Activated CD4-positive, alpha-beta memory T cell treated with anti-CD3 and anti-CD28 coated beads, Interleukin-2, amount 10 ng/mL, durations not matched to agents 7 days and 5 days (primary cell): ENCODE measurements at regions not wholly inside any gene's neighbourhood (a gene's known extent, or its start where the extent isn't known, plus 50 kb on each side); places are given as distances from the start of the nearest gene placed in this dataset.

Experiments
- CTCF ChIA-PET: fragments of 350-600 bp; sonication (Branson Sonifier 250); formaldehyde crosslinking; loops from one replicate; lab custom pipeline; 2021; ENCODE audit warnings: antibody characterized with exemption, inconsistent platforms; lab: Charles Lee
- POLR2A ChIA-PET: fragments of 350-600 bp; sonication (Branson Sonifier 250); formaldehyde crosslinking; loops from one replicate; lab custom pipeline; 2021; ENCODE audit warnings: antibody characterized with exemption; lab: Charles Lee
- DNase-seq: peaks from one replicate; pipeline ENCODE4 v3.0.0-alpha.2; 2020
- H3K27ac Mint-ChIP-seq: one replicate; pipeline ENCODE4 v1.8.0; 2021; ENCODE audit warnings: mild to moderate bottlenecking, mixed read lengths
- H3K27me3 Mint-ChIP-seq: one replicate; pipeline ENCODE4 v1.8.0; 2021; ENCODE audit warnings: mixed read lengths
- H3K36me3 Mint-ChIP-seq: one replicate; pipeline ENCODE4 v1.8.0; 2021; ENCODE audit warnings: low read depth, mixed read lengths
- H3K4me1 Mint-ChIP-seq: one replicate; pipeline ENCODE4 v1.8.0; 2021; ENCODE audit warnings: mixed read lengths
- H3K4me3 Mint-ChIP-seq: one replicate; pipeline ENCODE4 v1.8.0; 2021; ENCODE audit warnings: mild to moderate bottlenecking, mixed read lengths
- H3K9me3 Mint-ChIP-seq: one replicate; pipeline ENCODE4 v1.8.0; 2021; ENCODE audit warnings: mixed read lengths

DNA sequence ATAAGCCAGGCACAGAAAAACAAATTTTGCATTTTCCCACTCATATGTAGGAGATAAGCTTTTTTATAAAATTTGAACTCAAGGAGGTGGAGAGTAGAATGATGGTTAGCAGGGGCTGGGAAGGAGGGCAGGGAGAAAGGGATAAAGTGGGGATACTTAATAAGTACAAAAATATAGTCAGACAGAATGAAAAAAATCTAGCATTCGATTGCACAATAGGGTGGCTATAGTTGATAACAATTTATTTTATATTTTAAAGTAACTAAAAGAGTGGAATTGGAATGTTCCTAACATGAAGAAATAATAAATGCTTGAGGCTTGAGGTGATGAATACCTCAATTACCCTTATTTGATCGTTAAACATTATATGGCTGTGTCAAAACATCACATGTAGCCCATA, 415.7 kb upstream of the STEAP1 start:
- no peak overlapping the region for H3K27ac Mint-ChIP-seq
- DNase-seq: no peak
- H3K27me3 Mint-ChIP-seq: no peaks in the 10 kb centered on the region
- no peaks in the 10 kb centered on the region for H3K36me3 Mint-ChIP-seq
- H3K9me3 Mint-ChIP-seq: peaks cover 7% of the 10 kb centered on the region
- CTCF ChIA-PET: no interaction called here
- H3K4me3 Mint-ChIP-seq: no peak overlapping the region
- no peaks in the 10 kb centered on the region for H3K4me1 Mint-ChIP-seq
- POLR2A ChIA-PET: no interaction called here

DNA sequence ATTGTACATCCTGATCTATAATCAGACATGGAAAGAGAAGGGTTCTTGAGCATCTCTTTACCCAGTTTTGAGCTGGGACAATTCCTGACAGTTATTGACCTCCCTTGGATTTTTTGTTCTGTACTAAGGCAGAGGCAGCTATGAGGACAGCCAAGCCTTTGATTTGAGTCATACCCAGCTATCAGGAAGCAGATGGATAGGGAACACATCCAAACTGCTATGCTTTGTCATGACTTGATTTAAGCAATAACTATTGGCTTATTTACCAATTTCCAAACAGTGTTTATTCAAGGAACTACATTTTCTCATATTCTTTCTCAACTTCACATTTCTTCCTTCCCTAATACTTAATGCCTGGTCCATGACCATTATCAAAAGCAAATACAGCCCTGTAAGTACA, 396.4 kb upstream of the STEAP1 start:
- H3K4me3 Mint-ChIP-seq: no peak overlapping the region
- POLR2A ChIA-PET: no interaction called here
- no peaks in the 10 kb centered on the region for H3K36me3 Mint-ChIP-seq
- H3K27me3 Mint-ChIP-seq: no peaks in the 10 kb centered on the region
- no peak overlapping the region for H3K27ac Mint-ChIP-seq
- no peaks in the 10 kb centered on the region for H3K4me1 Mint-ChIP-seq
- no peaks in the 10 kb centered on the region for H3K9me3 Mint-ChIP-seq
- DNase-seq: no peak
- CTCF ChIA-PET: no interaction called here

DNA sequence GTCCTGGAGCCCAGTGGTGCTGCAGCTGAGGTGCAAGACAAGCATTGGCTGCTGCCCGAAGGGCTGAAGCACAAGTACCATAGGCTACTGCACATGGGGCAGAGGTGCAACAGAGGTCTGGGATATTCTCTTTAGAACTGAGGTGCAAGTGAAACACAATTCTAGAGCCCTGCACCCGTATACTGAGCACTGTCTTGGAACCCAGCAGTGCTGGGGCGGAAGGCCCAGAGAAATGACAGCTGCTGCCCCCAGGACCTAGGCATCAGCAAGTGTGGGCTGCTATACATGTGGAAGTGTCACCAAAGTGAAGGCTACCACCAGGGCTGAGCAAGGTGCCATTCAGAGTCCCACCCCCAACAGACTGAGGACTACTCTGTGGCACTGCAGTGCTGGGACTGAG, 393.6 kb upstream of the STEAP1 start:
- Mint-ChIP-seq H3K36me3 (no peaks in the 10 kb centered on the region), H3K4me1 (no peaks in the 10 kb centered on the region), H3K27me3 (no peaks in the 10 kb centered on the region), H3K27ac (no peak overlapping the region), H3K9me3 (no peaks in the 10 kb centered on the region), H3K4me3 (no peak overlapping the region)
- ChIA-PET POLR2A (no interaction called here), CTCF (no interaction called here)
- DNase-seq: no peak

DNA sequence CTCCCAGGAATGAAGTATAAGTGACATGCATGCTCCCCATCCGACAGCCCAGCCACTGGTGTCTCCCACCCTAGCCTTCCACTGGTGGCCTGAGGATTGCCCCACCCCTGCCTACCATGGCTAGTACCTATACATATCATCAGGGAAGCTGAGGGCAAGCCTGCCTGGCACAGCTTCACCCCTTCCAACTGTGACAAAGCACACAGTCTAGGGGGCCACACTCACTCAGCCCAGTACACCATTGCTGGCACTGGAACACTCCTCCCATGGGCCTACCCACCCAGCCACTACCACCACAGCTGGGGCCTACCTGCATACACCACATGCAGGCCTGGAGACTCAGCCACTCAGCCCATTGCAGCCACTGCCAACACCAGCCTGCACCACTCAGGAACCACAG, 393.1 kb upstream of the STEAP1 start:
- Mint-ChIP-seq H3K9me3 (no peaks in the 10 kb centered on the region), H3K27ac (no peak overlapping the region), H3K4me3 (no peak overlapping the region), H3K36me3 (no peaks in the 10 kb centered on the region), H3K4me1 (no peaks in the 10 kb centered on the region), H3K27me3 (no peaks in the 10 kb centered on the region)
- ChIA-PET POLR2A (no interaction called here), CTCF (no interaction called here)
- no peak for DNase-seq

DNA sequence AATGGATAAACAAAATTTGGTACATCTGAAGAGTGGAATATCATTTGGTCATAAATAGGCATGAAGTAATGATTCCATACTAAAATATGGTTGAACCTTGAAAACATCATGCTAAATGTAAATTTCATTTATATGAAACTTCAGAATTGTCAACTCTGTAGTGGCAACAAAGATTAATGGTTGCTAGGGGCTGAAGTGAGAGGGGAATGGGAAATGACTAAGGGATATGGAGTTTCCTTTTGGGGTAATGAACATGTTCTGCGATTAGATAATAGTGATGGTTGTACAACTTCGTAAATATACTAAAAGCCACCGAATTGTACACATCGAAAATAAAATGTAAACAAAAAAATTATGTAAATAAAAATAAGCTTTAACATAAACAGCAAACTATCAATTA, 384.1 kb upstream of the STEAP1 start:
- ChIA-PET CTCF (no interaction called here), POLR2A (no interaction called here)
- H3K4me1 Mint-ChIP-seq: no peaks in the 10 kb centered on the region
- no peak for DNase-seq
- no peak overlapping the region for H3K27ac Mint-ChIP-seq
- H3K4me3 Mint-ChIP-seq: no peak overlapping the region
- H3K27me3 Mint-ChIP-seq: no peaks in the 10 kb centered on the region
- H3K36me3 Mint-ChIP-seq: no peaks in the 10 kb centered on the region
- H3K9me3 Mint-ChIP-seq: peaks cover 2% of the 10 kb centered on the region

DNA sequence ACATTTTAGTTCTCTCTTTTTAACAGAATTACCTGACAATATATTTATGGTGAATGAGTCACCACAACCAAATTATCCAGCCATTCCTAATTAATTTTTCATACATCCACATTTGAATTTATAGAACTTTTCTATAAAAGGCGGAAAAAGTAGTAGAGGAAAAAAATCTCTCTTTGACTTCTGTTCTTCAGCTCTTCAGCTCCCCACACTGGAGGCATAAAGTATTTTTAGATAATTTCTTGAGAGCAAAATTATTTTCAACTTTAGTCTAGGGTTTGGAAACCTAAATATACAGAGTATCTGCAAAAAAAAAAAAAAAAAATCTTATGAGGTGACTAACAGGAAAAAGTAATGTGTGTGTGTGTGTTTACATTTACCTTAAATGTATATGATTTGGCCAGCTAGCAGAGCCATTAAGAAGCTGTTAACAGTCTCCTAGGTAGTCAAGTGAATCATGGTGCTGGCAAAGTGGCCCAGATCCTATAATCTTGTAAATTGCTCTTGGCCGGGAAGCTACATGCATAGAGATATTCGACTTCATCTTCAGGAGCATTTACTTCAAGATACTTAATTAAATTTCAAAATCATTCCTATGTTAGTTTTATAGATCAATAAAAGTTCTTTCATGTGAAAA, 383.1 kb upstream of the STEAP1 start:
- no peaks in the 10 kb centered on the region for H3K4me1 Mint-ChIP-seq
- POLR2A ChIA-PET: no interaction called here
- no peaks in the 10 kb centered on the region for H3K36me3 Mint-ChIP-seq
- no peak overlapping the region for H3K4me3 Mint-ChIP-seq
- H3K27ac Mint-ChIP-seq: no peak overlapping the region
- no peaks in the 10 kb centered on the region for H3K27me3 Mint-ChIP-seq
- H3K9me3 Mint-ChIP-seq: peaks cover 2% of the 10 kb centered on the region
- CTCF ChIA-PET: interaction anchor here (0.7 kb wide), 1 partner anchor 656 kb away, joined by 3 read pairs; no protein-coding TSS in a partner anchor
- DNase-seq: no peak

DNA sequence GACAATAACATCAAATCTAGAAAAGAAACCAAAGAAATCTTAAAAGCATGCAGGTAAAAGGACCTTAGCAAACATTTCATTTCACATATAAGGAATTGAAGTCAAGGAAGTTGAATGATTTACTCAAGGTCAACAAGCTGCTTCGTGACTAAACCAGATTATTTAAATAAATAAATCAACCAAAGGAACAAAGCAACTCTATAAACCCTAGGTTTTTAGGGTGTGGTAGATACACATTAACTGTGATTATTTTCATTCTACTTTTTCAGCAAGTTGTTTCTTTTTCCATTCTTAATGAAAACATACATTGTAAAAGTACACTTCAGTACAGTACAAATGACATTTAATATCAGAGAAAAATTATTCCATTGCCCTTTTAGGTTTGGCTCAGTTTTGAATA, 382.0 kb upstream of the STEAP1 start:
- H3K27me3 Mint-ChIP-seq: no peaks in the 10 kb centered on the region
- no peak overlapping the region for H3K27ac Mint-ChIP-seq
- no peaks in the 10 kb centered on the region for H3K36me3 Mint-ChIP-seq
- peaks cover 2% of the 10 kb centered on the region for H3K9me3 Mint-ChIP-seq
- ChIA-PET CTCF (no interaction called here), POLR2A (no interaction called here)
- H3K4me3 Mint-ChIP-seq: no peak overlapping the region
- no peaks in the 10 kb centered on the region for H3K4me1 Mint-ChIP-seq
- no peak for DNase-seq

DNA sequence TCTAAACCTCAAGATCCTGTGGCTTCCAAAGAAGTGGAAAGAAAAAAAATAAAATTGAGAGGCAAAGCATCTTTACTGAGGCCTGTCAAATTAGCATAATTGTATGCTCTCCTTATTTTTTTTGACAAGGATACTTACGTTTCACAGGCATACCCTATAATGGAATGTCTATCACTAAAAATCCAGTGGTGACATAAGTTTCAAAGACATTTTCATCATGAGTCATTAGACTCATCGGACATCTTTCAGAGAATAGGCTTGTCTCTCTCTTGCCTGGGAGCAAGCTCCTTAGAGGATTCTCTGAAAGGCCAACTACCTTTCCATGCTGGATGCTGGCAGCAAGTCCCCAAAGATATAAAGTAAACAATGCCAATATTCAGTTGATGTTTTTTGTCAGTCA, 380.7 kb upstream of the STEAP1 start:
- DNase-seq: no peak
- H3K4me3 Mint-ChIP-seq: no peak overlapping the region
- ChIA-PET POLR2A (no interaction called here), CTCF (no interaction called here)
- no peak overlapping the region for H3K27ac Mint-ChIP-seq
- H3K4me1 Mint-ChIP-seq: no peaks in the 10 kb centered on the region
- no peaks in the 10 kb centered on the region for H3K27me3 Mint-ChIP-seq
- H3K9me3 Mint-ChIP-seq: no peaks in the 10 kb centered on the region
- no peaks in the 10 kb centered on the region for H3K36me3 Mint-ChIP-seq

DNA sequence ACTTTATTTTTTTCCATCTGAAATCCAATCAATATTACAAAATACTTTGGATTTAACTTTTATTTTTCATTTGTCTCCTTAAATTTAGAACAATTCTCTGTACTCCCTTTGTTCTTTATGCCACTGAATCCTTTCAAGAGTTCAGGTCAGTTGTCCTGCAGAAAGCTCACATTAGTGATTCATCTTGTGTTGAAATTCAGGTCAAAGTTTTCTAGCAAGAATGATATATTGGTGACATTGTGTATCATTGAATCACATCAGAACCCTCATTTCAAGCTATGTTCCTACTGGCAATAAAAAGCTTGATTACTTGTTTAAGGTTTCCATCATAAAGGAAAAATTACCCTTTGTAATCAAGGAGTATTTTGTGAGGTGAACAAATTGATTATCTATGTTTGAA, 378.8 kb upstream of the STEAP1 start:
- no peak for DNase-seq
- POLR2A ChIA-PET: no interaction called here
- Mint-ChIP-seq H3K27ac (no peak overlapping the region), H3K4me1 (no peaks in the 10 kb centered on the region), H3K9me3 (peaks cover 2% of the 10 kb centered on the region), H3K27me3 (no peaks in the 10 kb centered on the region), H3K36me3 (no peaks in the 10 kb centered on the region), H3K4me3 (no peak overlapping the region)
- CTCF ChIA-PET: no interaction called here

DNA sequence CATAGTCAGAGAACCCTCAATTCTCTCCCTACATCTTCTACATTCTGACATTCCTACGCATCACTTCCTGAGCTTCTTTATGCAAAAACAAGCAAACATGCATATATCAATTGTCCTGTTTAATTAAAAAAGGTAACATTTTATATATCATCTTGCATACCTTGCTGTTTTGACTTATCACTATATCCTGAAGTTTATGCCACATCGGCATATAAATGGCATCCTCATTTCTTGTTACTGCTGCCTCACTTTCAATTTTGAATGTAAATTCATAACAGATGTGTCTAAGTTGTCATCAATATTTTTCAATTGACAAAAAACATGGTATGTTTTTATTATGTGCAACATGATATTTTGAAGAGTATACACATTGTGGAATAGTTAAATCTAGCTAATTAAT, 377.3 kb upstream of the STEAP1 start:
- Mint-ChIP-seq H3K36me3 (no peaks in the 10 kb centered on the region), H3K4me3 (no peak overlapping the region), H3K27ac (no peak overlapping the region), H3K27me3 (no peaks in the 10 kb centered on the region), H3K4me1 (no peaks in the 10 kb centered on the region), H3K9me3 (peaks cover 6% of the 10 kb centered on the region)
- DNase-seq: no peak
- POLR2A ChIA-PET: no interaction called here
- CTCF ChIA-PET: no interaction called here

DNA sequence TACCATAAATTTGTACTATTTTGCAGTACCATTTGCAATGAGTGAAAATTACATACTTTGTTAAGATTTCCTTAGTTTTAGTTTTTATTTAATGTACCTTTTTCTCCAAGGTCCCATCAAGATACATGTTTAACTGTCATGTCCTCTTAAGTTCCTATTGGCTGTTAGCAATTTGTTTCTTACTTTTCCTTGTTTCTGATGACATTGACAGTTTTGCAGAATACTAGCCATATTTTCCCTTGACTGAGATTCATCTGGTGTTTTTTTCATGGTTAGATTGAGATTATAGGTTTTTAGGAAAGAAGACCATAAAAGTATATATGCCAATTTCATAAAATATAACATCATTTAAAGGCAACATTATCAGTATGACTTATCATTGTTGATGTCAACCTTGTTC, 376.8 kb upstream of the STEAP1 start:
- POLR2A ChIA-PET: no interaction called here
- DNase-seq: no peak
- peaks cover 6% of the 10 kb centered on the region for H3K9me3 Mint-ChIP-seq
- no peaks in the 10 kb centered on the region for H3K36me3 Mint-ChIP-seq
- H3K4me1 Mint-ChIP-seq: no peaks in the 10 kb centered on the region
- H3K4me3 Mint-ChIP-seq: no peak overlapping the region
- no peaks in the 10 kb centered on the region for H3K27me3 Mint-ChIP-seq
- no peak overlapping the region for H3K27ac Mint-ChIP-seq
- CTCF ChIA-PET: no interaction called here

DNA sequence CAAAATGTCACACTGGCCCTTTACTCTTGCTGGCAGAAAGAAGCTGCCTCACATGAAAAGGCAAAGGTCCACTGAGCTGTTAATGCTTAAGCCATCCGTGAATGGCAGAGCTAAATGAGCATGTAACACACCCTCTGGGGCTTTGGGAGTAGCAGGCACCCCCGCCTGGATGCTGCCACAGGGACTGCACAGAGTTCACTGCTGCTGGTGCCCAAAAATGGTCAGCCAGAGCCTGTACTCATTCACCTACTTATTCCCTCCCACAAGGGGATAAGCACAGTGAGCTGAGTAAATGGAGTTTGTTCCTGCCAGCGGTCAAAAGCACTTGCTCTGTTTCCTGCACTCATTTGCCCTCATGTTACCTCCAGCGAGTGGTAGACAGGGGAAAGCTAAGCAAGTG, 374.0 kb upstream of the STEAP1 start:
- ChIA-PET CTCF (no interaction called here), POLR2A (no interaction called here)
- Mint-ChIP-seq H3K4me1 (no peaks in the 10 kb centered on the region), H3K9me3 (peaks cover 6% of the 10 kb centered on the region), H3K4me3 (no peak overlapping the region), H3K36me3 (no peaks in the 10 kb centered on the region), H3K27ac (no peak overlapping the region), H3K27me3 (no peaks in the 10 kb centered on the region)
- no peak for DNase-seq

DNA sequence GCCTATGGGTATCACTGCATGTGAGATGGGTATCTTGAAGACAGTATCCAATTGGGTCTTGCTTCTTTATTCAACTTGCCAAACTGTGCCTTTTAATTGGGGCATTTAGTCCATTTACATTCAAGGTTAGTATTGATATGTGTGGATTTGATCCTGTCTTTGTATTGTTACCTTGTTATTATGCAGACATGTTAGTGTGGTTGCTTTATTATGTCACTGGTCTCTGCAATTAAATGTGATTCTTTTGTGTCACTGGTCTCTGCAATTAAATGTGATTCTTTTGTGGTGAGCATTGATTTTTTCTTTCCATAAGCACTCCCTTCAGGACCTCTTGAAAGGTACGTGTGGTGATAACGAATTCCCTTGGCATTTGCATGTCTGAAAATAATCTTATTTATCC, 357.8 kb upstream of the STEAP1 start:
- CTCF ChIA-PET: no interaction called here
- Mint-ChIP-seq H3K4me3 (no peak overlapping the region), H3K36me3 (no peaks in the 10 kb centered on the region), H3K9me3 (peaks cover 2% of the 10 kb centered on the region), H3K27ac (no peak overlapping the region), H3K27me3 (no peaks in the 10 kb centered on the region), H3K4me1 (no peaks in the 10 kb centered on the region)
- POLR2A ChIA-PET: no interaction called here
- DNase-seq: no peak

DNA sequence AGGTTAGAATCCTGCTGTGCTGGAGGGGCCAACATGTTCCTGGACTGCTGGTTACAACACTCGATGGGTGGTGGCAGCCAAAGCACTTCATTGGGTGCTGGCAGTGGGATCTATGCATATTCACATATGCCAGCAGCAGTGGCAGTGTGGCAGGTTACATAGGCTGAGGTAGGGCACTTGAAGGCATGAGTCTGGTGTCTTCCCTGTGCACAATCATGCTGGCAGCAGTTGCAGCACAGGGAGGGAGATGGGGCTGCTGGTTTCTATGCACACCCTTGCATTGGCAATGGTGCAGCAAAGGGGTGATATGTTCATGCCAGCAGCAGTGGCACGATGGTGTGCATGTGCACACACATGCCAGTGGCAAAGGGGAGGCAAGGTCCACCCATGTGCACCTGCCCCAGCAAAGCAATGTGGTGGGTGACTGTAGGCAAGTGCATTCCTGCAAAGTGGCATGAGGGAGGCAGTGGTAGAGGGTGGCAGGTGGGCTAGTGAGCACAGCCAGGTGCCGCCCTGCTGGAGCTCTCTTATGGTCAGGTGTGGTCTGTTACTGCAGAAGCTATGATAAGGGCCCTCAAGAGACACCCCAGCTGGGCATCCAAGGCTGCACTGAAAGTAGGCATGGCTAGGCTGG, 356.2 kb upstream of the STEAP1 start:
- ChIA-PET CTCF (no interaction called here), POLR2A (no interaction called here)
- no peak for DNase-seq
- Mint-ChIP-seq H3K9me3 (peaks cover 2% of the 10 kb centered on the region), H3K36me3 (no peaks in the 10 kb centered on the region), H3K4me3 (no peak overlapping the region), H3K27me3 (no peaks in the 10 kb centered on the region), H3K4me1 (no peaks in the 10 kb centered on the region), H3K27ac (no peak overlapping the region)
